ENCODE measurements at regions not wholly inside any gene's neighbourhood (a gene's known extent, or its start where the extent isn't known, plus 50 kb on each side); places are given as distances from the start of the nearest gene placed in this dataset.

GRCh38 chr13:42453091-42453645 is 120.8 kb upstream of the TNFSF11 start:
- Histone ChIP-seq H4K20me1 (ENCODE audit: control insufficient read depth, insufficient read depth) (no peaks in the 10 kb centered on the region), H3K9ac (ENCODE audit: control insufficient read depth, insufficient read depth, low read length) (no peak overlapping the region), H3K36me3 (ENCODE audit: control insufficient read depth in 2 of 2, insufficient read depth in 2 of 2, low read length in 1 of 2) (no peaks in the 10 kb centered on the region), H3K4me1 (ENCODE audit: control insufficient read depth, insufficient read depth, low read length) (no peaks in the 10 kb centered on the region), H3K4me3 (no peak overlapping the region), H3K27me3 (replicated peaks in 1 of 2; ENCODE audit: control insufficient read depth in 2 of 2, insufficient read depth in 2 of 2, low read length in 1 of 2) (no peaks in the 10 kb centered on the region), H3K79me2 (ENCODE audit: control insufficient read depth, insufficient read depth, low read length) (no peaks in the 10 kb centered on the region), H3K27ac (ENCODE audit: control insufficient read depth, insufficient read depth) (no peak overlapping the region), H3K4me2 (ENCODE audit: control insufficient read depth, insufficient read depth) (no peak overlapping the region), H2AFZ (ENCODE audit: control insufficient read depth, low read depth, low read length) (no peak overlapping the region), H3K9me3 (replicated peaks; ENCODE audit: control insufficient read depth, insufficient read depth, low read length) (peaks cover 4% of the 10 kb centered on the region)
- ChIA-PET SMC1A (ENCODE audit: uncharacterized antibody, unreplicated experiment) (interaction anchor here (1.3 to 2.4 kb wide), 2 partner anchors 8 to 13 kb away, joined by 4 to 15 read pairs; no protein-coding TSS in a partner anchor), POLR2A (no interaction called here), CTCF (interaction anchor here (1.0 to 1.5 kb wide), 2 partner anchors 9 to 42 kb away, joined by 3 read pairs; no protein-coding TSS in a partner anchor), RAD21 (ENCODE audit: unreplicated experiment) (no interaction called here)
- in situ Hi-C loops (cut with MboI): no loop called here
- DNase-seq (ENCODE audit: low read depth, low spot score) (no peak), ATAC-seq (no peak), FAIRE-seq (no peak)
- no TSS peak for BruUV-seq (replicated peaks)
- 97% methylated on average over 11 of the region's 11 CpGs for WGBS (ENCODE audit: insufficient coverage, insufficient replicate concordance, low lambda C conversion rate, missing lambda C conversion rate)
- TF ChIP-seq PAX5 (IDR thresholded peaks at IDR 0.05; ENCODE audit: borderline replicate concordance, low read depth, low read length): no peak
- no peak for TF ChIP-seq PML (IDR thresholded peaks at IDR 0.05; ENCODE audit: low read length)
- TF ChIP-seq ASH2L (IDR thresholded peaks at IDR 0.05; ENCODE audit: borderline replicate concordance, low read depth): no peak
- TF ChIP-seq SRF (IDR thresholded peaks at IDR 0.05; ENCODE audit: low read depth in 2 of 2, low read length in 2 of 2): no peak
- no peak for TF ChIP-seq RAD21 (IDR thresholded peaks at IDR 0.05; ENCODE audit: insufficient read depth, low read depth, low read length)
- TF ChIP-seq ZNF207 (IDR thresholded peaks at IDR 0.05; ENCODE audit: borderline replicate concordance): no peak
- intact Hi-C loops (cut with micrococcal nuclease; ENCODE audit: unreplicated experiment): no loop called here

DNA sequence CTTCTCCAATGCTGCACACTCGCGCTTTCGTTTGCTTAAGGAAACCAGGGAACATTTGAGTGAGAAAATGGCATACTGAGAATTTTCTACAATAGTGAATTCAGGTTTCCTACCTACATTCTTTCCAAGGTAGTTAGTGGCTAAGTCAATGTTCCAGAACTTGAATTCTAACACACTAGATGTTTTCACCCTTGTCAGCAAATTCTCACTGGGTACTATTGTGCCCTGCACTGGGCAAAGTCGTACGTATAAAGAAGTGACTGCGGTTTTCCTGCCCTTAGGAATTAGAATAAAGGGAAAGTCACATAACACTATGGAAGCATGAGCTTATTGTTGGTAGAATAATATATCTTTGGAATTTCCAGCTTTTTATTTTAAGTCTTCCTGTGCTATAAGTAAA is 119.2 kb upstream of the TNFSF11 start:
- ChIA-PET POLR2A (no interaction called here), CTCF (interaction anchor here (0.8 to 1.2 kb wide), 2 partner anchors 11 to 19 kb away, joined by 3 to 4 read pairs; no protein-coding TSS in a partner anchor), RAD21 (ENCODE audit: unreplicated experiment) (interaction anchor here (0.7 kb wide), 1 partner anchor 76 kb away, joined by 3 read pairs; no protein-coding TSS in a partner anchor), SMC1A (ENCODE audit: uncharacterized antibody, unreplicated experiment) (interaction anchor here (1.0 to 2.4 kb wide), 6 partner anchors 8 to 121 kb away, joined by 3 to 15 read pairs (median 4); no protein-coding TSS in a partner anchor)
- no peak for ATAC-seq
- no TSS peak for BruUV-seq (replicated peaks)
- over 99% methylated on average over 6 of the region's 6 CpGs for WGBS (ENCODE audit: insufficient coverage, insufficient replicate concordance, low lambda C conversion rate, missing lambda C conversion rate)
- Histone ChIP-seq H2AFZ (ENCODE audit: control insufficient read depth, low read depth, low read length) (no peak overlapping the region), H3K9ac (ENCODE audit: control insufficient read depth, insufficient read depth, low read length) (no peak overlapping the region), H3K9me3 (replicated peaks; ENCODE audit: control insufficient read depth, insufficient read depth, low read length) (peaks cover 4% of the 10 kb centered on the region), H3K4me2 (ENCODE audit: control insufficient read depth, insufficient read depth) (no peak overlapping the region), H3K4me3 (no peak overlapping the region), H3K27ac (ENCODE audit: control insufficient read depth, insufficient read depth) (no peak overlapping the region), H3K27me3 (replicated peaks in 1 of 2; ENCODE audit: control insufficient read depth in 2 of 2, insufficient read depth in 2 of 2, low read length in 1 of 2) (no peaks in the 10 kb centered on the region), H3K4me1 (ENCODE audit: control insufficient read depth, insufficient read depth, low read length) (no peaks in the 10 kb centered on the region), H3K79me2 (ENCODE audit: control insufficient read depth, insufficient read depth, low read length) (no peaks in the 10 kb centered on the region), H3K36me3 (ENCODE audit: control insufficient read depth in 2 of 2, insufficient read depth in 2 of 2, low read length in 1 of 2) (no peaks in the 10 kb centered on the region), H4K20me1 (ENCODE audit: control insufficient read depth, insufficient read depth) (no peaks in the 10 kb centered on the region)
- intact Hi-C loops (cut with micrococcal nuclease; ENCODE audit: unreplicated experiment): no loop called here
- no peak for TF ChIP-seq MYC (IDR thresholded peaks at IDR 0.05; ENCODE audit: insufficient read depth, insufficient read length, insufficient replicate concordance, low read length, severe bottlenecking)
- no peak for TF ChIP-seq RAD21 (IDR thresholded peaks at IDR 0.05; ENCODE audit: insufficient read depth, low read depth, low read length)
- no peak for TF ChIP-seq JUND (IDR thresholded peaks at IDR 0.05; ENCODE audit: low read depth, low read length)
- TF ChIP-seq CBFB (IDR thresholded peaks at IDR 0.05; ENCODE audit: low read depth): no peak
- no peak for DNase-seq (ENCODE audit: low read depth, low spot score)
- FAIRE-seq: no peak
- in situ Hi-C loops (cut with MboI): loop anchor here (5.0 kb wide), 1 partner anchor 58 kb away; no protein-coding TSS in a partner anchor
